Fibroblast of skin of right quadriceps (primary cell): ENCODE measurements at regions not wholly inside any gene's neighbourhood (a gene's known extent, or its start where the extent isn't known, plus 50 kb on each side); places are given as distances from the start of the nearest gene placed in this dataset.

Source experiments
- DNase-seq: peaks from one replicate; pipeline ENCODE4 v3.0.0-alpha.2; 2013

DNA sequence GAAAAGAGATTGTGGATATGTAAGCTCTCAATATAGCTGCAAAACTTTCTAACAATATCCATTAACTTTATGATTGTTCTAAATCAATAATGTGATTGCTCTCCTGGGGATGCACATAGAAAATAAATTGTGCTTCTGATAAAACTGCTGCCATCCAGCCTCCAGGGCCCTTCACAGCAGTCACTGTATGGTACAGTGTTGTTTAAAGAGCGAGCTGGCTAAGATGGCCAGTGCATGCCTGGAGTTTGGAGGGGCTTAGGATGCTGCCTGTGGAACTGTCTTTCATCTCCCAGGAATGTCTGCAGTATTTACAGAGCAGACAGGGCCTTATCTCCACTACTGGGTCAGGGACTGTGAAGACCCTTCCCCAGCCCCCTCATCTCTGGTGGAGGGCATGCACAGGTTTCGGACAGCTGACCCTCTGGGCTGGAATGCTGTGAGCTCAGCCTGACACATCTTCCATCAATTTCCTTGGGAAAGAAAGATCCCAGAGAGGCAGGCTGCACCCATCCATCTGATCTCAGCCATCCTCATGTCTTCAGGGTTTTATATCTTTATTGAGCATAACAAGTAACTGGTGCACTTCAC, 137.0 kb downstream of the PLPP3 start:
- DNase-seq: no peak

DNA sequence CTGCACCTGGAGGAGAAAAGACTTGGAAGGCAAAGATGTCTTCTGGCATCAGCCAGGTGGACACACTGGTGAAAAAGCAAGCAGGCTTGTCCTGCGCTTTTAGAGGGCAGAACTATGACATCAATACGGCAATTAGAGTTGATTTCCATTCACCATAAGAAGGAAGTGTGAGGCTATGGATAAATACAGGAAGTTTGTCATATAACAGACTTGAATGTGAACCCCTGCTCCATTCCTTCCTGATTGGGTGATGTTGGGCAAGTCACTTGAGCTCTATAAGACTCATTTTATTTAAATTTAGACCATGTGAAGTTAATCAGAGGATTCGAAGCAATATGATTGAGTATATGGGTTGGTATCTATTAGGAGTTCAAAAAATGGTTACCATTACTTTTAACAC, 137.8 kb downstream of the PLPP3 start:
- DNase-seq: no peak

DNA sequence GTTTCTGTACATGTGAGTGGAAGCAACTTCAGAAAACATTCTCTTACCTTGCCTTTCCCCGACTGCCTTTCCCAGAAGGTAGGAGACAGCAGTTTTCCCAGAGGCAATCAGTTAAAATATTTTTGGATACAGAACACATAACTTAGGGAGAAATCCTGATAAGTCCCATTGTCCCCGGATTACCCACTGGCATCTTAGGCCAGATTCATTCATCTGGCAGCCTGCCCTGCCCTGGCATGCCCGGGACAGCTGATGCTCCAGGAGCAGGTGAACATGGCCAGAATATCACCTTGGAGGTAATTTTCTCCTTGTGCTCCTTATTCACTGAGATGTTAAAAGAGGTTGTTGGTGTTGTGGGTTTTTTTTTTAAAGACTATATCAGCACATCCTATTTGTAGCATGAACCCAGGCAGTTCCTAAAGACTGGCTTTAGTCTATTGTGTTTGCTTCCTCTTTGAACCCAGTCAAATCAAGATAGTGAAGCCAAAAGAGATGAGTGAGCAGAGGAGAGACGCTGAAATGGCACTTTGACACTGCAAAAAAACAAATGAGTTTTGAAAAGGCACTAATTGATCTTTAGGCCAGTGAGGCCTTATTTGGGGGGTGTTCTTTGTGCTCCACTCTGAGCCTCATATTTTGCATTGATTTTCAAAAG, 139.6 kb downstream of the PLPP3 start:
- no peak for DNase-seq

DNA sequence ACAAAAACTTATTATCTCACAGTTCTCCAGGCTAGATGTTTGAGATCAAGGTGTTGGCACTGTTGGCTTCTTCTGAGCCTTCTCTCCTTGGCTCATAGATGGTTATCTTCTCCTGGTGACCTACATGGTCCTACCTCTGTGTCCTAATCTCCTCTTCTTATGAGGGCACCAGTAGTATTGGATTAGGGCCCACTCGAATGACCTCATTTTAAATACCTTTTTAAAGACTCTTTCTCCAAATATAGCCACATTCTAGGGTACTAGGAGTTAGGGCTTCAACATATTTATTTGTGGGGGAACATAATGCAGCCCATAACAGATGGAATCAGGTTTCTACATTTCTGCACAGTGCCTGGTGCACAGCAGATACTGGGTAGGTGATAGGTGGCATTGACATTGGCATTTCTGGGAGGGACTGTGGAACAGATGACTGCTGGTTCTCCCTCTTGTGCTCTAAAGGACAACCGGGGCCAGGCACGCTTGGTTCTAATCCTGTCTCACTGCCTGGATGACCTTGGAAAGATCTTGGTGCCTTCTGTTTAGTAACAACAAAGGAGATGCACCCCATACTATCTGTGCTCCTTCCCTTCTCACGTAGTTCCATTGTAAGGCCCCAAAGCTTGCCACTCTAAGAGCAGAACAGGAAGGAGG, 140.3 kb downstream of the PLPP3 start:
- no peak for DNase-seq

DNA sequence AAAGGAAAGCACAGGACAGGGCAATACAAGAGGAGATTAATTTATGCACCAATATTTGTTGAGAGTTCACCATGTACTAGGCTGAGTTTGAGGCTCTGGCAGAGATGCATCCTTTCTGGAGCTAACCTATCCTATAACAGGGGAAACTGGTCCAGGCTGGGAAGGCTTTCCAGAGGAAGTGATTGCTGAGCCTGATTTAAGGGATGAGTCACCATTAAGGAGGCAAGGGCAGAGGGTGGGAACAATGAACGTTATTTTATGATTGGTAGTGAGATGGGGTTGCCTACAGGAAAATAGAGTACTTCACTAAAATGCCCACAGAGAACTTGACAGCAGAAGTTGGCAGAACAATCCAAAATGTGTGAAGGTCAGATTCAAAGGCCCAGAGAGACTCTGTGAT, 141.4 kb downstream of the PLPP3 start:
- DNase-seq: peak; percentile 47

DNA sequence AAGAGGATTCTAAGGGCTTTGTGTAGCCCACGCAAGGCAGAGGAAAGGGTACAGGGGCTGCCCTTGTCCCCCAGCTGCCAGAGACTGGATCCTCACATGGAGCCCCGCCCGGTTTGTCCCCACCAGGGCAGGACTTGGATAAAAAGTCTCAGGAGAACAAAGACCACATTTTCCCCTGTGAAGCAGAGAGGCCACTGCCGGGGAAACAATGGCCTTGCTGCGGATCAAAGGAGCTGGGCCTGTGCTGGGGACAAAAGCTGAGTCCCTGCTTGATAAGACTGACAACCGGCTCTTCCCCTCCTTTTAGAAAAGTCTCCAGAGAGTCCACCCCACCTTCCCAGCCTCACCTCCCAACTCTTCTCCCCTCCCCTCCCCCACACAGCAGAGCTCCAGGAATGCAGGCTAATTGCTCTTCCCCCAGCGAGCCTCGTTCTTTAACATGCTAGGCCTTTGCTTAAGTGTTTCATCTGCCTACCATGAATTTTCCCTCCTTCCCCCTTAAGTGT, 142.4 kb downstream of the PLPP3 start:
- no peak for DNase-seq

DNA sequence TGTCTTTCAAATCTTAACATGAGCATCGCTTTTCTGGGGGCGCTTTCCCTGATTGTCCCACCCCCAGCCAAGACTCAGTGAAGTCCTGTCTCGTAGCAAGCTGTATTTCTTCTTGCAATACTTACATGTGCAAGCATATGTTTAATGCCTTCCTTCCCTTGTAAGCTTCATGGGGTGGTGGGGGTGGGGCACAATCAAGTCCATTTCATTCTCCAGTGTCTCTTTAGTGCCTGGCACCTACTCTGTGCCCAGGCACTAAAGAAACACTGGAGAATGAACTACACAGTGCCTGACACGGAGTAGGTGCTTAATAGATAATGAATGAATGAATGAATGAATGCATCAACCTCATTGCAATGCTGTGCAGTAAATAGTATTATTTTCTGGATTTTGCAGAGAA, 143.1 kb downstream of the PLPP3 start:
- no peak for DNase-seq

DNA sequence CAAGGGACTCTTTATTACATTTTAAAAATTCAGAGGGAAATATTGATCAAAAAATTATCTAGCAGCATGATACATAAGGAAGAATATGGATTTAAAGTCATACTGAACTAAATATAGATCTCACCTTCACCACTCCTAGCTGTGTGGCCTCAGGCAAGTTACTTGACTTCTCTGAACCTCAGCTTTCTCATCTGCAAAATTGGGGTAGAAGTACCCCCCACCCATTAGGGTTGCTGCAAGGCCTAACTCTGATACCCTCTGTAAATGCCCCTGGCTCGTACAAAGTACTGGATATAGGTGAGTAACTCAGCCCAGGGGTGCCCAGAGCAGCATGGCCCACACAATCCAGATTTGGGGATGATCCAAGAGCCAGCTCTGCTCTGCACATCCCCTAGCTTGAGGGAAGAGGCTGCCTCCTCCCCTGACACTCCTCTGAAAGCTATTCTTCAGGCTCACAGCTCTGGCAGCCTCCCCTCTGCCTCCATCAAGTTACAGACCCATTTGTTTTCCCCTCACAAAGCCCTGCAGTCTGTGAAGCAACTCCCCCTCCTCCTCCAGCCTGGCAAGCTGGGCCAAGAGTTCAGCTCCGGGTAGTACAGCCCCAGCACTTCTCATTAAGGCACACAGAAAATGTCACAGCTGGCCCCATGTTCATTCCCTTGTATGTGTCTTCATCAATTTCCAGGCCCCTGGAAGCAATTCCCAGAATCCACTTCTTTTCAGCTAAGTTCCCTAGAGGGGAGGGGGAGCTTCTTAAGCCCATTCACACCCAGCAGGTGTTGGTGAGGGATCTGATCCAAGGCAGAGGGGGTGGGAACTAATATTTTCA, 143.7 kb downstream of the PLPP3 start:
- no peak for DNase-seq

DNA sequence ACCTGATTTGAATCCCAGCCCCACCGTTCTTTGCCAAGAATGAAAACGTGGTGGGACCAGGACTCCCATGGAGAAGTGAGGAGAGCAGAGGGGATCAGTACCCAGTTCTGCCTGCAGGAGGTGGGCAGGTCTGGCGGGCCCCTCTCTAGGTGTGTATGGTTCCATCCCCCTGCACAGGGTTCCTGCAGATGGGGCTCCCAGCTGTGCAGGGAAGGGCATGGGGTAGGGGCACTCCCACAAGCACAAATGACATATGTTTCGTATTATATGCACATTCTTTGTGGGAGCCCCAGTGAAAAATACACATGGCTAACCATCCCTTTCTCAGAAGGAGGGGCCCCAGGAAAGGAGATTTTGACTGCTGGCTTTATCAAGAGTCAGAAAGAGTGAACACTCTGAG, 144.6 kb downstream of the PLPP3 start:
- DNase-seq: peak; percentile 58

DNA sequence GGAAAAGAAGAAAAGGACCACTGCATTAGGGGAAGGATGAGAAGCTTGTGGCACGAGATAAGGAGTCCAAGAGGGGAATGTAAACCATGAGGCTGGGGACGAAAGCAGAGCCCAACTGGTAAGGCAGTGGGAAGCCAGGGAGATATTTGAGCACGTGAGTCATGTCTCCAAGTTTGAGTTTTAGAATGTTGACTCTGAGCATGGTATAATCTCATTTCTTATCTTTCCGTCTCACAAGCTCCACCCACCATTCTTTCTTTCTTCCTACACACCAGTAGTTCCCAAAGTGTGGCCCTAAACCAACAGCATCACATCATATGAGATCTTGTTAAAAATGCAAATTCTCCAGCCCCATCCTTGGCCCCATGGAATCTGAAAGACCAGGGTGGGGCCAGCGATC, 145.3 kb downstream of the PLPP3 start:
- DNase-seq: peak; percentile 42

DNA sequence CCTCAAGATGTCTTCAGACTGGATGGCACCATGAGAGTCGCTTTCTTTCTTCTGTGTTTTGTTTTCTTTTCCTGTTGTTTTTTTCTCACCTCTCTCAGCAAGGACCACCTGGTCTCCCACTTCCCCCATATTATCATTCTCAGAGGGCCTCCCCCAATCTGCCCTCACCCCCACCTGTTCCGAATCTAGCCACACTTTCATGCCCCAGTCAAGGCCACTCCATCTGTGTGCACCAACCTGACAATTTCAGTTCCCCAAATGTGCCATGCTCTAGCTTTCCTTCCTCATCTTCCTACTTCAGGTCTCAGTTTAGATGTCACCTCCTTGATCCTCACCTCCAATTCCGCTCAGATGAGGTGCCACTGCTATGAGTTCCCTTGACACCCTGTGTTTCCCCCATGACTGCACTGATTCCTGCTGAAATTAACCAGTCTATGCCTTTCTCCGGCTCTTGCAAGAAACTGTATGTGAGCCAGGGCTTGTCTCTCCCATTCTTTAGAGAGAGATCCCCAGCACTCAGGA, 146.2 kb downstream of the PLPP3 start:
- no peak for DNase-seq

DNA sequence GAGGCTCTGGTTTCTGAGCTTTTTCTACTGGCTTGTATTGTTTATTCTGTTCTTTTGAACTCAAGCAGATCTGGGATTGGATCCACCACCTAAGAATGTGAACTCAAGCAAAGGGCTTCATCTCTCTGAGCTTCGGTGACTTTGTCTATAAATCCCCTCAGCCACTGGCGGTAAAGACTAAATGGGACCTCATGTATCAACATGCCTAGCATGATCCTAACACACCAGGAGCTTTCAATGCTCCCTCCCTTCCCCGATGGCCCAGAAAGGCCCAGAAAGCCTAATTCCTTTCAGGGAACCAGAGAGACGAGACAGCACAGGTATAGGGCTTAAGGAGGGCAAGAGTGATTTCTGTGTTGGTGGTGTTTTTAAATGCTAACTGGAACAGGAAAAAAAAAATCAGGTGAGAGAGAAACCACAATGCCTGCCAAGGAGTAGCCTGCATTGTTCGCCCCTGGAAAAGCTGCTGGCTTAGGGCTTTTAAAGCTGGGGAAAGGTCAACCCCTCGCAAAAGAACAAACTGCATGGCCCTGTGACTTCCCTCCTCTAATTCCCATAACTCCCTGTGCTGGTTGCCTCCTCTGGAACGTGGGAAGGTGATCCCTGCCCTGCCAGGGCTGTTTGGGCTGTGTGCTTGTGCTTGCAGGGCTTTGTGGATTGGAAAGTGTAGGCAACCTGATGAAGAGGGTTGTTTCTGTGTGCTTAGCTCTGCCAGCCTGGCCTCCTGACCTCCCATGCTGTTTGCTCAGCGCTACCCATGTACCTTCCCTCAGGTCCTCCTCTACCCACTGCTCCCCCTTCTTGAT, 147.0 kb downstream of the PLPP3 start:
- no peak for DNase-seq

DNA sequence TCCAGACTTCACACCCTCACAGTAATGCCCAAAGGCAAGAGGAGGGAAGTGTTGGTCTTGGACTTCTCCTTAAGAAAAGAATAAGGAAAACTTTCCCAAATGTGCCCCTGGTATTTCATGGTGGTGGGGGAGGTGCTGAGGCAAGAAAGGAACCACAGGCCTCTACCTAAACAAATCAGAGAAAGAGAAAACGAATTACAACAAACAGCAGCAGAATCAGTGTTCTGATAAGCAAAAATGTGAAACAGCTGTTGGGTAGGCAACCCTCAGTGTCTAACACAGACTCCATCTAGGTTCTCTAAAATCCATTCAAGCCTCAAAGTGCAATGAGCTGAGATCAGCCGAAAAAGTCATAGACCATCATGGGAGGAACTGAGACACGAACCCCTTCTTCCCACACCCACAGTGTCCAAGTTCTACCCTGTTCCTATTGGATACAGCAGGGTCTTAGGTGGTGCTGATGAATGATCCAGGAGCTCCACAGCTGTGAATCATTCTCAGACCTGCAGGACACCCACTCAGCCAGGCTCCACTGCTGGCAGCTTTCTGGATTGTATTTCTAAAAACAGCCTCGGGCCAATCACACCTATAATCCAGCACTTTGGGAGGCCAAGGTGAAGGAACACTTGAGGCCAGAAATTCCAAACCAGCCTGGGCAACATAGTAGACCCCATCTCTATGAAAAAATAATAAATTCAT, 149.1 kb downstream of the PLPP3 start:
- DNase-seq: no peak

DNA sequence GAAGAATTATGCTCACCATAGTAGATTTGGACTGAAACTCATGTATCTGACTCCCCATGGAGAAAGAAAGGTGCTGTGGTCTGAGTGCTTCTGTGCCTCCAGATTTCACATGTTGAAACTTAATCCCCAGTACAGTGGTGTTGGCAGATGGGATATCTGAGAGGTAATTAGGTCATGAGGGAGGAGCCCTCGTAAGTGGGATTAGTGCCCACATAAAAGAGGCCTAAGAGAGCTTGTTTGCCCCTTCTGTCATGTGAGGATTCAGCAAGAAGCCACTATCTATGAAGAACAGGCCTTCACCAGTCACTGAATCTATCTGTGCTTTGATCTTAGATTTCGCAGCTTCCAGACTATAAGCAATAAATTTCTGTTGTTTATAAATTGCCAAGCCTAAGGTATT, 150.1 kb downstream of the PLPP3 start:
- no peak for DNase-seq

DNA sequence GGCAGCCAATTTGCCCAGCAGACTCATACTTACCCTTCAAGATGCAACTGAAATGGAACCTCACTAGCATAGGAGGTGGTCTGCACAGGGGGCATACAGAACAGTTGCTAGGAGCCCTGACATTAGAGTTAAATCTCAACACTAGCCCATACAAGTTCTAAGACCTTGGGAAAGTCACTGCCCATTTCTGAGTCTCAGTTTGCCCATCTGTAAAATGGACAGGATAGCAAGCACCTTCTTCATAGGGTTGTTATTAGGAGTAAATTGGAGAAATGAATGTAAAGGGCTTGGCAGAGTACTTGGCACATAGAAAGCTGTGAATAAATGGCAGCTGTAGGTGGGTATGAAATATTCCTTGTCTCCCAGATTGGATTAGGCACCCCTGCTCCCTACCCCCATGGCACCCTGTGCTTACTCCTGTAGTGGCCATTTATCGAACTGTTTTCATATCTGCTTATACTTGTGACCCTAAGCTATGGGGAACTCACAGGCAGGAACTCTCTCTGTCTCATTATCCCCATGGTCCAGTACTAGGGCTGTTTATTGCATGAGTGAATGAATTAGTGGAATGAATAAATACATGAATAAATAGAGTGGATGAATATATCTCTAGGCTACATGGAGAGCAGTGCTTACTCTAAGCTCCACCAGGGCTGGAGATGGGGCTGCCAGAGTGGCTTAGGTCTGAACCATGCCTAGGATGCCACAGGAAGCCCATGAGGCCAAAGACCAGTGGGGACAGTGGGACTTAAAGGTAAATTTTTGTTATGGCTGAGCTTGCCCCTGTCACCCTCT, 152.6 kb downstream of the PLPP3 start:
- DNase-seq: no peak

DNA sequence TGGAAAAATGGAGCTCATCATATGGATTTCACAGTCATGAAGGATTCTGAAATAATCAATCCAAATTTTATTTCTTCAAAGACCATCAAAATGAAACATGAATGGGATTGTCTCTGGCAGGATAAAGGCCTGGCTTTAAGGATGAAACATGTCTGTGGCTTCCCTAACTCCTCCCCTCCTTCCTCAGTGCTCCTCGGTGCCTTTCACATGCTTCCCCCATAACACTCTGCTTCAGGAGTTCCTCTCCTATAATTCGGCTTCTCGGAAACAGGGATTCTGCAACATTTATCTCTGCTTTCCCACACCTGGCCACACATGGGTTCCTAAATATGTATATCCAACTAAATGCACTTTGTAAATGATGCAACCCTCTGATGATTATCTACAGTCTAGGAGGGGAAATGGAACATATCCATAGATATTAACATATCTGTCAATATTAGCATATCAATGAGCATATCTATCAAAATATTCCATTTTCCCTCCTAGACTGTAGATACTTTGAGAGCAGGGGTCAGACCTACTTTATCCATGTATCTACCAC, 153.8 kb downstream of the PLPP3 start:
- no peak for DNase-seq

DNA sequence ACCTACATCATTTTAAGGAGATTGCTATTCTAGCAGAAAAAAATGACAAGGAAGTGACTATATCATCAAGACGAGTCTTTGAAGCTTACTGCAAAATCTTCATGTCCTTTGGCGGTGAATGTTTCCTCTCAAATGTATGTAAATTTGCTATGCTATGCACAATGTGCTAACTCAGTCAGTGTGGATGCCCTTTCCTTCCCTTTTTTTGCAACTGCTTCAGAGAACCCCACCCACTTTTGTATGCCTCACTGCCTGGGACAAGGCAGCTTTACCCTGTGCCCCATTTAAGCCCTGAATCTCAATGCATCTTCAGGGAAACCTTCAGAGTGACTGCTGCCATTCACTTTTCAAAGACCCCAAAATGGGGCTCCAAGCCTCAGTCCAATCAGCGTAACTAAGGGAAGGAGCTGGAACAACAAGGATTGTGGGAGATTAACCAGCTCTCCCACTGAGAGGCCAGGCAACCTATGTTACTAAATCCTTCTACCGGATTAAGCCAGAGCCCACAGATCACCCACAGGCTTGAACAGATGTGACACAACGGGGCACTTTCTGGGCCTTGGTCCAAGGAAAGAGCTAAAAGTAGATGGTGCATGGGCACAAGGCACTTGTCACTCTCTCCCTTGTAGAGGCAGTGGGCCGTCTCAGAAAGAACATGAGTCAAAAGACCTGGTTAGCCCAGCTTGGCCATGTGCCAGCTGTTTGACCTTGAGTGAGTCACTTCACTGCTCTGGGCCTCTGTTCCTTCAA, 154.4 kb downstream of the PLPP3 start:
- DNase-seq: peak; percentile 74

DNA sequence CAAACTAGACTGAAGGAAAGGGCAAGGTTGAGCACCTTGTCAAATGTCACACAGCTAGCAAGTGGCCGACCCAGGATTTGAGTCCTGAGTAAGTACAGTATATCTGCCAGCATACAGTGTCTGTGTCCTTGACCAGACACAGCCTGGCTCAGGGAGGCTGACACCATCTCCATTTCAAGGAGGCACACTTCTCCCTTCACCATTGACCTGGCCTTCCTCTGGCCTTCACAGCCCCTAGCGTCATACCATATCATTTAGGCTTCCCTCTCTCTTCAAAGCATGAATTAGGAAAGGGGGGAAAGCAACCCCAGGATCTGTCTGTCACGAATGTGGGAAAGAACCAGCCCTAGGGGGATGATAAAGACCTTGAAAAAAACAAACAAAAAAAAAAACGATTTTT, 155.6 kb downstream of the PLPP3 start:
- no peak for DNase-seq

DNA sequence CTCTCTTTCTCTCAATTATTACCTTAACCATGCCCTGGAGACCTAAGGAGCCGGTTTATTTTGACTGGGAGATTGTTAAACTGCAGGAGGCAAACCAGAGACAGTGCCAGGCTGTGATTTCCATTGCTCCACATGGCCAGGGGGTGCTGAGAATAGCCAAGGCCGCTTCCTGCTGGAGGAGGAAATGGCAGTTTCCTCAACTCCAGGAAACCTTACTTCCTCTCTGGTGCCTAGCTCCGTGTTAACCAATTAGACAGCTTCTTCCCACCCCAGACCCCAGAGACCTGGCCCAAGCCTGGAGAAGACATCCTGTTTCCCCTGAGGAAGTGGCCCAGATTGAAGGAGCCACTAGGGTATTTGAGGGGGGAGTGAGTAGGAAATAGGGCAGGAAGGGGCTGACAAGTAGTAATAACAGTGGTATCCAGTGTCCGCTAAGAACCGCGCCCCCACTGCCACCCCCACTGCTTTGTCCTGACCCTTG, 161.2 kb downstream of the PLPP3 start:
- DNase-seq: no peak

DNA sequence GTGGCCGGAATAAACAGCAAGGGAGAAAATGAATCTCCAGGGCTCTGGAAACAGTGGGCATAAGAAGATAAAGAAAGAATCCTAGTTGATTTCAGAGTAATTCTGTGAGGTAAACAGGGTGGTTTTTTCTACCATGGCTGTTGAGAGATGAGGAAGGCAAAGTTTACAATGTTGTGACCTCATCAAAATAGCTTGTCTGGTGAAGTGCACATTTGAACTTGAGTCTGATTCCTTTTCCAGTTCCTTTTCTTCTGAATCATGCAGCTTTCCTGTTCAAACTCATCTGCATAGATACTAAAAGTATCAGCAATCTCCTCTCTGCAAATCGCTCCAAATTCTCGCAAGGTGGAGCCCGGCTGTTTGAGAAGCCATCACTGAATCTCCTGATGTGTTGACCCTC, 161.7 kb downstream of the PLPP3 start:
- DNase-seq: no peak
